Osteoblast (primary cell): ENCODE measurements at regions not wholly inside any gene's neighbourhood (a gene's known extent, or its start where the extent isn't known, plus 50 kb on each side); places are given as distances from the start of the nearest gene placed in this dataset.

Source experiments
- DNase-seq: peaks from one replicate; pipeline ENCODE4 v3.0.0; 2011; ENCODE audit warnings: low spot score, mixed read lengths; ENCODE audit not compliant: insufficient read length; ENCODE audit errors: missing footprints
- H2AFZ ChIP-seq: 2 replicates; pipeline ENCODE4 v1.6.0; 2011; ENCODE audit warnings: mild to moderate bottlenecking, low read length
- H3K27ac ChIP-seq: 2 replicates; pipeline ENCODE4 v1.5.1; 2011; ENCODE audit warnings: mild to moderate bottlenecking, low read depth, low read length, moderate library complexity
- H3K27me3 ChIP-seq: 2 replicates; pipeline ENCODE4 v1.6.0; 2012; ENCODE audit warnings: mild to moderate bottlenecking, control low read depth, inconsistent platforms, low read length, moderate library complexity; ENCODE audit not compliant: insufficient read depth
- H3K36me3 ChIP-seq: 2 replicates; pipeline ENCODE4 v1.5.1; 2011; ENCODE audit warnings: mild to moderate bottlenecking, low read length, control low read depth, moderate library complexity; ENCODE audit not compliant: insufficient read depth
- H3K4me1 ChIP-seq: 2 replicates; pipeline ENCODE4 v1.5.1; 2011; ENCODE audit warnings: mild to moderate bottlenecking, low read length, control low read depth, moderate library complexity; ENCODE audit not compliant: insufficient read depth
- H3K4me2 ChIP-seq: 2 replicates; pipeline ENCODE4 v1.6.0; 2011; ENCODE audit warnings: mild to moderate bottlenecking, low read length; ENCODE audit not compliant: insufficient read depth
- H3K4me3 ChIP-seq: fragments of 200-600 bp; sonication (generic); 3 replicates; pipeline ENCODE4 v1.5.1; 2012; ENCODE audit warnings: mild to moderate bottlenecking, low read length, inconsistent platforms; ENCODE audit not compliant: insufficient read depth
- H3K79me2 ChIP-seq: 2 replicates; pipeline ENCODE4 v1.6.0; 2012; ENCODE audit warnings: mild to moderate bottlenecking, low read length, control low read depth, inconsistent platforms; ENCODE audit not compliant: insufficient read depth
- H3K9me3 ChIP-seq: 2 replicates; pipeline ENCODE4 v1.5.1; 2011; ENCODE audit warnings: low read depth, low read length, control low read depth
- H4K20me1 ChIP-seq: 2 replicates; pipeline ENCODE4 v1.6.0; 2012; ENCODE audit warnings: mild to moderate bottlenecking, low read length, control low read depth; ENCODE audit not compliant: insufficient read depth
- CTCF ChIP-seq: IDR thresholded peaks from 2 replicates; pipeline ENCODE4 v1.5.1; 2011; ENCODE audit warnings: mild to moderate bottlenecking, low read depth, low read length, moderate library complexity; ENCODE audit errors: extremely low read depth

GRCh38 chr6:76422511-76423213 is 350.2 kb upstream of the IMPG1 start:
- Histone ChIP-seq H3K4me2 (no peak overlapping the region), H3K36me3 (no peaks in the 10 kb centered on the region), H3K27me3 (no peaks in the 10 kb centered on the region), H2AFZ (no peak overlapping the region), H4K20me1 (no peaks in the 10 kb centered on the region), H3K9me3 (peaks cover 3% of the 10 kb centered on the region), H3K4me3 (no peak overlapping the region), H3K27ac (no peak overlapping the region), H3K79me2 (no peaks in the 10 kb centered on the region), H3K4me1 (no peaks in the 10 kb centered on the region)
- no peak for TF ChIP-seq CTCF
- DNase-seq: no peak

GRCh38 chr6:76420094-76420493 is 347.6 kb upstream of the IMPG1 start:
- H3K27me3 ChIP-seq: no peaks in the 10 kb centered on the region
- no peaks in the 10 kb centered on the region for H3K4me1 ChIP-seq
- no peak for TF ChIP-seq CTCF
- no peak for DNase-seq
- no peak overlapping the region for H3K27ac ChIP-seq
- no peak overlapping the region for H2AFZ ChIP-seq
- H3K4me2 ChIP-seq: no peak overlapping the region
- no peaks in the 10 kb centered on the region for H3K79me2 ChIP-seq
- no peaks in the 10 kb centered on the region for H3K36me3 ChIP-seq
- no peaks in the 10 kb centered on the region for H4K20me1 ChIP-seq
- H3K9me3 ChIP-seq: peaks cover 3% of the 10 kb centered on the region
- no peak overlapping the region for H3K4me3 ChIP-seq

- no peak overlapping the region for H3K27ac ChIP-seq
- no peak overlapping the region for H2AFZ ChIP-seq
- no peaks in the 10 kb centered on the region for H4K20me1 ChIP-seq
- no peaks in the 10 kb centered on the region for H3K9me3 ChIP-seq
- no peak overlapping the region for H3K4me2 ChIP-seq
- H3K4me1 ChIP-seq: no peaks in the 10 kb centered on the region
- no peaks in the 10 kb centered on the region for H3K79me2 ChIP-seq
- H3K27me3 ChIP-seq: no peaks in the 10 kb centered on the region
- H3K4me3 ChIP-seq: no peak overlapping the region
- H3K36me3 ChIP-seq: no peaks in the 10 kb centered on the region
- no peak for TF ChIP-seq CTCF
- DNase-seq: no peak
These were observed 346.2 kb upstream of the IMPG1 start for GRCh38 chr6:76418560-76419223.

- H3K79me2 ChIP-seq: no peaks in the 10 kb centered on the region
- H3K4me1 ChIP-seq: no peaks in the 10 kb centered on the region
- no peaks in the 10 kb centered on the region for H3K27me3 ChIP-seq
- H4K20me1 ChIP-seq: no peaks in the 10 kb centered on the region
- no peak for TF ChIP-seq CTCF
- H3K9me3 ChIP-seq: no peaks in the 10 kb centered on the region
- no peaks in the 10 kb centered on the region for H3K36me3 ChIP-seq
- H3K27ac ChIP-seq: no peak overlapping the region
- H2AFZ ChIP-seq: no peak overlapping the region
- no peak for DNase-seq
- H3K4me2 ChIP-seq: no peak overlapping the region
- no peak overlapping the region for H3K4me3 ChIP-seq
These were observed 344.6 kb upstream of the IMPG1 start for GRCh38 chr6:76416821-76417605.
